ENCODE measurements at regions not wholly inside any gene's neighbourhood (a gene's known extent, or its start where the extent isn't known, plus 50 kb on each side); places are given as distances from the start of the nearest gene placed in this dataset.
"Not testable (repeated sequence)": the region's sequence is repeated elsewhere in the genome, so short reads cannot be mapped to it uniquely, and the experiment has no call there.

- no peak for DNase-seq (ENCODE audit: low spot score)
- intact Hi-C loops (cut with DNase I): no loop called here
Measured at GRCh38 chr15:38824719-38825118, 260.1 kb upstream of the RASGRP1 start.

- intact Hi-C loops (cut with DNase I): no loop called here
- no peak for DNase-seq (ENCODE audit: low spot score)
Measured at GRCh38 chr15:38826880-38827279, 262.3 kb upstream of the RASGRP1 start.

- no peak for DNase-seq (ENCODE audit: low spot score)
- intact Hi-C loops (cut with DNase I): no loop called here
Measured at GRCh38 chr15:38828031-38828532, 263.5 kb upstream of the RASGRP1 start.

- intact Hi-C loops (cut with DNase I): no loop called here
- no peak for DNase-seq (ENCODE audit: low spot score)
Measured at GRCh38 chr15:38829086-38829485, 264.5 kb upstream of the RASGRP1 start.

GRCh38 chr15:38842226-38842625 lies 277.6 kb upstream of the RASGRP1 start:
- intact Hi-C loops (cut with DNase I): no loop called here
- DNase-seq (ENCODE audit: low spot score): no peak

- intact Hi-C loops (cut with DNase I): no loop called here
- no peak for DNase-seq (ENCODE audit: low spot score)
Measured at GRCh38 chr15:38843051-38843501, 278.5 kb upstream of the RASGRP1 start.

GRCh38 chr15:38843736-38844590 lies 279.3 kb upstream of the RASGRP1 start:
- DNase-seq (ENCODE audit: low spot score): no peak
- intact Hi-C loops (cut with DNase I): no loop called here

- intact Hi-C loops (cut with DNase I): no loop called here
- DNase-seq (ENCODE audit: low spot score): no peak
Measured at GRCh38 chr15:38844736-38845135, 280.1 kb upstream of the RASGRP1 start.

GRCh38 chr15:38846346-38846745 lies 281.7 kb upstream of the RASGRP1 start:
- intact Hi-C loops (cut with DNase I): no loop called here
- DNase-seq (ENCODE audit: low spot score): no peak

GRCh38 chr15:38847666-38848065 lies 283.1 kb upstream of the RASGRP1 start:
- no peak for DNase-seq (ENCODE audit: low spot score)
- intact Hi-C loops (cut with DNase I): no loop called here

GRCh38 chr15:38849046-38849445 lies 284.4 kb upstream of the RASGRP1 start:
- intact Hi-C loops (cut with DNase I): no loop called here
- DNase-seq (ENCODE audit: low spot score): no peak

GRCh38 chr15:38852188-38852587 lies 287.6 kb upstream of the RASGRP1 start:
- DNase-seq (ENCODE audit: low spot score); intact Hi-C loops (cut with DNase I): not testable (repeated sequence)

GRCh38 chr15:38853608-38854007 lies 289.0 kb upstream of the RASGRP1 start:
- DNase-seq (ENCODE audit: low spot score): no peak
- intact Hi-C loops (cut with DNase I): no loop called here

GRCh38 chr15:38854506-38854905 lies 289.9 kb upstream of the RASGRP1 start:
- intact Hi-C loops (cut with DNase I): no loop called here
- no peak for DNase-seq (ENCODE audit: low spot score)

GRCh38 chr15:38857814-38858213 lies 293.2 kb upstream of the RASGRP1 start:
- DNase-seq (ENCODE audit: low spot score): no peak
- intact Hi-C loops (cut with DNase I): no loop called here

- intact Hi-C loops (cut with DNase I): no loop called here
- no peak for DNase-seq (ENCODE audit: low spot score)
Measured at GRCh38 chr15:38859574-38859973, 295.0 kb upstream of the RASGRP1 start.

GRCh38 chr15:38860253-38860652 lies 295.6 kb upstream of the RASGRP1 start:
- no peak for DNase-seq (ENCODE audit: low spot score)
- intact Hi-C loops (cut with DNase I): no loop called here

- DNase-seq (ENCODE audit: low spot score): no peak
- intact Hi-C loops (cut with DNase I): no loop called here
Measured at GRCh38 chr15:38860674-38861073, 296.1 kb upstream of the RASGRP1 start.

- intact Hi-C loops (cut with DNase I): no loop called here
- DNase-seq (ENCODE audit: low spot score): no peak
Measured at GRCh38 chr15:38861108-38861507, 296.5 kb upstream of the RASGRP1 start.

GRCh38 chr15:38862099-38862498 lies 297.5 kb upstream of the RASGRP1 start:
- DNase-seq (ENCODE audit: low spot score): no peak
- intact Hi-C loops (cut with DNase I): no loop called here

GRCh38 chr15:38863381-38863780 lies 298.8 kb upstream of the RASGRP1 start:
- DNase-seq (ENCODE audit: low spot score): no peak
- intact Hi-C loops (cut with DNase I): no loop called here
